NCI-H748 (cell line): ENCODE measurements at regions not wholly inside any gene's neighbourhood (a gene's known extent, or its start where the extent isn't known, plus 50 kb on each side); places are given as distances from the start of the nearest gene placed in this dataset.

Experiments used
- DNase-seq: peaks from one replicate; lab custom pipeline; 2025; ENCODE audit not compliant: unreplicated experiment; lab: John Stamatoyannopoulos, UW

DNA sequence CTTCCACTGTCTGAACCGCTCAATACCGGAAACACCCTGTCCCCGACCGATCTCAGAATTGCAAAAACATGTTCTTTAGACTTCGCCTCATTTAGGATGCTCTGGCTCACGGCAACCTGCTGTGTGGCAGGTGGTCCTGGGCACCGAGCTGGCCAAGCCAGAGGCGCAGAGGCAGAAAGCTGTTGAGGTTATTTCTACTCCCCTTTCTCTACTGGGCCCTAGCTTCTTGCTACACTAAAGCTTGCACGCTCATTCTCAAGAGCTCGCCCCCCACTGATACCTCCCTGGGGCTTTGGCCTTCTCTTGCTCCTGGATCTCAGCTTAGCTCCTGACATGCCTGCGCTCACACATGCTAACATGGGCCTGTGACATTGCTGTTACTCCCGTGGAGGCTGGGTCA is 417.4 kb downstream of the LPIN1 start:
- DNase-seq: no peak

- no peak for DNase-seq
Observed at GRCh38 chr2:12164689-12165088, 418.3 kb downstream of the LPIN1 start.

- peak; percentile 27 for DNase-seq
Observed at GRCh38 chr2:12167525-12168317, 421.3 kb downstream of the LPIN1 start.

DNA sequence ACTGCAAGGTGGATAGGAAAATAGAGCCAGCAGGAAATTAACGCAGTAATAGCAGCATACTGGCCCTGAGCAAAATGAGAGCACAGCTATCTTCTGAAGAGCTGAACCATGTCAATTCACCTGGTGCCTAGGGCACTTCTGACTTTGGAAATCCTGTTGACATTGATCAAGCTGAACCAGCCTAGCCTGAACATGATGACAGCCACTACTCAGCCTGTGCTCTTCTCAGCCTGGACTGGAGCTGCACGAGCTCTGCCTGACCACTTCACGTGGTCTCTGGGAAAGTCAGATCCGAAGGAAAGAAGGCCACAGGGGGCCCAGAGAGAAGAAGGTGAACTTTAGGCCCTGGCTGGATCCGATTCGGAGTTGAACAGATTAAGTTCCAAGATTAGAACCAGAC is 421.9 kb downstream of the LPIN1 start:
- no peak for DNase-seq

- DNase-seq: no peak
Observed at GRCh38 chr2:12168791-12169388, 422.5 kb downstream of the LPIN1 start.

- DNase-seq: no peak
Observed at GRCh38 chr2:12169721-12170120, 423.3 kb downstream of the LPIN1 start.

DNA sequence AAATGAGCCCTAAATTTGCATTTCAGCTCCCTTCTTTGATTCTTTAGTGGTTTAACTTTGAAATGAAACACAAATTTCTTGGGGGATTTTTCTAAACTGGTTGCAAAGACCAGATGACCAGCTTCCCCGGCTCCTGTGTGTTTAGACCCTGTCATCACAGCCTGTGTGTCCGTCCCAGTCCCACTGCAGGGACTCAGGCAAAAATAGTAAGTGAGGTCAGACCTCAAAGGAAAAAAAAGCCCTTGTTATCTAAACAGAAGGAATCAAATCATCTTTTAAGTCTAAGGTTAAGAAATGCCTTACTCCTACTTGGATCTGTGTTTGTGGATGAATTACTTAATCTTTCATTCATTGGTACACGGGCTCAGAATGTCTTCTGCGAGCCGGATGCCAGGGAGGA is 423.7 kb downstream of the LPIN1 start:
- DNase-seq: no peak

- DNase-seq: no peak
Observed at GRCh38 chr2:12173271-12173942, 427.0 kb downstream of the LPIN1 start.

GRCh38 chr2:12173943-12174340 is 427.5 kb downstream of the LPIN1 start:
- no peak for DNase-seq

GRCh38 chr2:12175323-12175722 is 428.9 kb downstream of the LPIN1 start:
- no peak for DNase-seq

DNA sequence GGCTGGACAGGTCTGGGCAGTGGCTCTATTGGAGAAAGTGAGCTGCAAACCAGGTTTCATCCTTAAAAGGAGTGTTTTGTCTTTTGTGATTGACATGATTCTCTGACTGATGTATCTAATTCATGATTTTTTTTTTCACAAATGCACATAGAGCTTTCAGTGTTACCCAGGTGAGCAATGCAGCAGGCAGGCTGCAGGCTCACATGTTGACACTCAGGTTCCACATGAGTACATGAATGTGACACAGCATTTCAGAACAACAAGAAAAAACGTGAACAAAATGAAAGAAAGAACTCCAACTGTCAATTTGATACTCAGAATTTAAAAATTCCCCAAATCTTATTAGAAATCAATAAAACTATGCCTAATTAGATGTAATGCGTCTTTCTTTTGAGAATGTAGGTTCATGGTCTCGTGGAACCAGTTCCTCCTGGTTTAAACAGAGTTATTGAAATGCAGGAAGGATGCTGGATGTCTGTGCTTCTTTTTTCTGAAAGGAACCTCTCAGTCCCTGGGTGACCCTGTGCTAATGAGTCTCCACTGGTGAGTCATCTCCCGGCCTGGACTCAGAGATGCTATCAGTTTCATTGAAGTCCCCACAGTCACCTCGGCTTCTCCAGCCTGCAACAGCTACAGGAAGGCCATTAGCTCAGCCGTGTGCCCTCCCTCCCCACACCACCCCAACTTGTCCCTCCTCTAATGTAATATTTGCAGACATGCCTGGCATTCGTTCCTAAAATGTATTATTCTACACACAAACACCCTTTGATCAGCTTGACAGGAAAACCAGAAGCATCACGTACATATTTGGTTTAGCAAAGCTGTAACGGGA is 430.4 kb downstream of the LPIN1 start:
- DNase-seq: no peak

DNA sequence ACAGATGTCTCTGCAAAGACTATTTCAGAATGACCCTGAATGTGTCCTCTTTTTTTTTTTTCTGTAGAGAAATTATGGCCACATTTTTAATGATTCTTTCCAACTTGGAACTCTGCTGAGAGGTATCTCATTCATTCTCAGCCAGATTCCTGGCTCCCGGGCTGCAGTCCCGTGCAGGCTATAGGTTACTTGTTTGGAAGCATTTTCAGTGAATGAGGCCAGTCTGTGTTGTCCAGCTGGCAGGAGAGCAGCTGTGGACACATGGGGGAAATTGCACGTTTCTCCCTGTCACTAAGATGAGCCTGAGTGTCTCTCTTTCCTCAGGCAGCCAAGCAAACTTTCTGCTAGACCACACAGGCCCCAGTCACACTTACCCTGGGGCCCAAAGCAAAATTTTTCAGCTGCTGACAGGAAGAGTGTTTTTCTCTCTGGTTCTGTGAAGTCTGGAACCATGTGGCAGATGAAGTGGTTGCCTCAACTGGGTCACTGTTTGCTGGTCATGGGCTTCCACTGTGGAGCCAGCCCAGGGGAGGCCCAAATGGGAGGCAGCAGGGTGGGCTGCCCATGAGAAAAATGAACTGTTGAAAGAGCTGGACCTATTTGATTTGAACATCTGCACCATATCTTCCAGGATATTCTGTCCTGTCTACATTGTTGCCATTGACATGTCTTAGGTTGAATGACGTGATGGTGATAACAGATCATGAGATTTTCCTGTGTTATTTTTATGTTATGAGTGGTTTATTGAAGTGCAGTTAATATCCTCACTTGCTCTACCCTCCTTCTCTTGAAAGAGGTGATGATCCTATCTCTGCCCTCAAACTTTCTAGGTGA is 431.2 kb downstream of the LPIN1 start:
- DNase-seq: no peak

DNA sequence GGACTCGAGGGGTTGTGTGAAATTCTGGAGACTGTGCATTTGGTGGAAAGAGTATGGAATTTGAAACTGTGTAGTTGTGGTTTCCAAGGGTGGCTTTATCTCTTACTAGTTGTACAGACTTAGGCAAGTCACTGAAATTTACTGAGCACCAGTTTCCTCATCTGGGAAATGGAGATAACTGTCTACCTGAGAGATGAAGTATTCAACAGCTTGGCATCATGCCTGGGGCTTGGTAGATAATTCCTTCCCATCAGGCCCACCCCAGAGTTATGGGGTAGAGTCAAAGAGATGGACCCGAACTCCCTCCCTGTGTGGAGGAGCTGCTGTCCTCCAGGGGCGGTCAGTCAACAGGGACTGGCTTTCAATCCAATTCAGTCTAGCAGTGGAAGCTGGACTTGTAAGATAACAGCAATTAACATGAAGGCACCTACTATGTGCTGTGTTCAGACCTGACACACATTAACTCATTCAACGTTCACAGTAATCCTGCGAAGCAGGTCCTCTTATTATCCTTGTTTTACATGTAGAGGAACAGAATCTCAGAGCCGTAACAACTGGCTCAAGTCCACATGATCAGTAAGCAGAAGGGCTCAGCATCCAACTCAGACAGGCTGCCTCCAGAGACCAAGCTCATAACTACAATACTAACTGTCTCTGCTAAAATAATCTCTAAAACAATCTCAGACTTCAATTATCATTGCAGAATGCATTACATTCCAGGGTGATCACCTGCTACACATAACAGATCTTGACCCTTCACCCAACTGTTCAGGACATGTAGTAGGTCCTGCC is 432.1 kb downstream of the LPIN1 start:
- DNase-seq: no peak

DNA sequence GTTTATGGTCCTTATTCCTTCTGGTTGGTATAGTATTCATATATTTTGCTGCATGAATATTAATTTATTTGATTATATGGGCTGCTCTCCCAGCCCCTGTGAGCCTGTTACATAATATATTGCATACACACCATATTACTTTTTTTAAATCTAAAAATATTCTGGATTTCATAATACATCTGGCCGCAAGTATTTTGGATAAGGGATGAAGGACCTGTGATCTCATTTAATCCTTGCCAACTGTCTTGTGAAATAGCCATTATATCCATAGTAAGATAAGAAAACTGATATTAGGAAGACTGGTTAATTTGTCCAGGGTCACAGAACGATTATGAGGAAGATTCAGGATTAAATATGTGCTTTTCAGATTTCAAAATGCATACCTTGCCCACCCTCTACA is 433.6 kb downstream of the LPIN1 start:
- no peak for DNase-seq

DNA sequence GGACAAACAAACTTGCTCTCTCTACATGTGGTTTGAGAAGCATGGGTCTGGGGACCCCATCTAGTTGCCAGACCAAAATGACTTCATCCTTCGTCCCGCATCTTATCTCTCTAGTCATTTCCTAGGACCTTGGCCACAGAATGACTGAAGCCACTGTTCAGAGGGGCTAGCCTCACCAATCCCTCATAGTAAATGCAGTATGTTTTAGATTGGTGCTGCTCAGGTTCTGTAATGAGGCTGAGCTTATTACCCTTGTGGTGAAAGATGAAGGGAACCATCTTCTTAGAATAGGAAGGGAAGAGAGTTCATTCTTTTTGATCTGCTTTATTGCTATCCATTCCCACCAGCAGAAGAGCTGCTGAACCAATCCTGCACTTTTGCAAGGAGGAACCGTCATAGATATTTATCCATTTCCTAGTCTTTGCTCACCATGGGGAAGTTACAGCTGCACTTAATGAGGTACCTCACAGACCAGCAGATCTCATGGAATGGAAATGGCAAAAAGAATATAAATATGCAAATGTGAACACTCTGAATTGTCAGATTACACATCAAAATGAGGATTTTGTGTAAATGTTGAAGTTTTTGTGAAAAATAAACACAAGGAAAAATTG is 436.7 kb downstream of the LPIN1 start:
- DNase-seq: no peak

- DNase-seq: no peak
Observed at GRCh38 chr2:12192762-12193161, 446.3 kb downstream of the LPIN1 start.

- no peak for DNase-seq
Observed at GRCh38 chr2:12194968-12195367, 448.5 kb downstream of the LPIN1 start.

GRCh38 chr2:12196495-12196894 is 450.1 kb downstream of the LPIN1 start:
- DNase-seq: no peak

DNA sequence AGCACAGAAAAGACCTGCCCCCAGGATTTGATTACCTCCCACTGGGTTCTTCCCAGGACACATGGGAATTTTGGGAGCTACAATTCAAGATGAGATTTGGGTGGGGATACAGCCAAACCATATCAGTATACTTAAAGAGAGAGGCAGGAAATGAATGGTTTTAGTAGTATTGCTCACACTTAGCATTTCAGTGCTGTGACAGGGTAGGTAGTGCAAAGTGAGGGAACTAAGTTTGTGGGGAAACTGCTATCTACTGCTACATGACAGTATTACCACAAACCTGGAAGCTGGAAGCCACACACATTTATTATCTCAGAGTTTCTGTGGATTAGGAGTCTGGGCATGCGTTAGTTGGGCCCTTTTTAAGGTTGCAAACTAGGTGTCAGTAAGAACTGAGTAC is 450.7 kb downstream of the LPIN1 start:
- no peak for DNase-seq
